WERI-Rb-1 (cell line): ENCODE measurements at regions not wholly inside any gene's neighbourhood (a gene's known extent, or its start where the extent isn't known, plus 50 kb on each side); places are given as distances from the start of the nearest gene placed in this dataset.
"Not testable (repeated sequence)": the region's sequence is repeated elsewhere in the genome, so short reads cannot be mapped to it uniquely, and the experiment has no call there.

Experiments
- DNase-seq: peaks from one replicate; pipeline ENCODE4 v3.0.0-alpha.2; 2020
- H3K27ac ChIP-seq: fragments of 250-450 bp; sonication (Bioruptor Pico); 2 replicates; pipeline ENCODE4 v1.5.1; 2020; ENCODE audit warnings: mild to moderate bottlenecking, moderate library complexity
- H3K27me3 ChIP-seq: fragments of 250-450 bp; sonication (Bioruptor Pico); 2 replicates; pipeline ENCODE4 v1.5.1; 2021; ENCODE audit warnings: mild to moderate bottlenecking, low read depth, moderate library complexity; ENCODE audit not compliant: insufficient read depth, severe bottlenecking
- H3K36me3 ChIP-seq: fragments of 250-450 bp; sonication (Bioruptor Pico); 2 replicates; pipeline ENCODE4 v1.5.1; 2020; ENCODE audit warnings: mild to moderate bottlenecking, moderate library complexity
- H3K4me3 ChIP-seq: 2 replicates; pipeline ENCODE4 v1.5.1; 2011; ENCODE audit warnings: low read depth, mild to moderate bottlenecking, control low read depth, low read length
- H3K9me3 ChIP-seq: fragments of 250-450 bp; sonication (Bioruptor Pico); 2 replicates; pipeline ENCODE4 v1.5.1; 2021; ENCODE audit warnings: mild to moderate bottlenecking, moderate library complexity; ENCODE audit not compliant: severe bottlenecking
- CTCF ChIP-seq: IDR thresholded peaks from 2 replicates; pipeline ENCODE4 v1.5.1; 2011; ENCODE audit warnings: low read depth, mild to moderate bottlenecking, control low read depth, inconsistent platforms, low read length

DNA sequence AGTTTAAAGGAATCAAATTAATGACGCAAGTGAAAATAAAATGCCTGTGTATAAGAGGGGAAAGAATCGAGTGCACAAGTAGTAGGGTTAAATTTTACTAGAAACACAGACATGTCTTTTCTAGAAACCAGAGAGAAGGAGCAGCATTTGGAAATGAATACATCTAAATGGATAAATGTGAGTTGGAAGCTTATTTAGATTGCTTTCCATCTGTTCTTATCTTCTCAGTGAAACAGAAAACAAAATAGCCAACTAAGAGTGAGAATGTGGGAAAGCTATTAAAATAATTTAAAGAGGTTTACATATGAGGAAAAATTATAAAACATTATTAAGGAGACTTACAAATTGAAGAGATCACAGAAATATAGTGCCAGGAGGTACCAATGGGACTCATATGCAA is 1818.9 kb upstream of the FLRT2 start:
- H3K27me3 ChIP-seq: no peaks in the 10 kb centered on the region
- no peak for TF ChIP-seq CTCF
- H3K36me3 ChIP-seq: no peaks in the 10 kb centered on the region
- H3K27ac ChIP-seq: no peak overlapping the region
- no peaks in the 10 kb centered on the region for H3K9me3 ChIP-seq
- no peak for DNase-seq
- H3K4me3 ChIP-seq: no peak overlapping the region

GRCh38 chr14:83712418-83713129 is 1817.4 kb upstream of the FLRT2 start:
- Histone ChIP-seq H3K27me3 (no peaks in the 10 kb centered on the region), H3K9me3 (no peaks in the 10 kb centered on the region), H3K4me3 (no peak overlapping the region), H3K27ac (no peak overlapping the region), H3K36me3 (no peaks in the 10 kb centered on the region)
- no peak for DNase-seq
- TF ChIP-seq CTCF: no peak

DNA sequence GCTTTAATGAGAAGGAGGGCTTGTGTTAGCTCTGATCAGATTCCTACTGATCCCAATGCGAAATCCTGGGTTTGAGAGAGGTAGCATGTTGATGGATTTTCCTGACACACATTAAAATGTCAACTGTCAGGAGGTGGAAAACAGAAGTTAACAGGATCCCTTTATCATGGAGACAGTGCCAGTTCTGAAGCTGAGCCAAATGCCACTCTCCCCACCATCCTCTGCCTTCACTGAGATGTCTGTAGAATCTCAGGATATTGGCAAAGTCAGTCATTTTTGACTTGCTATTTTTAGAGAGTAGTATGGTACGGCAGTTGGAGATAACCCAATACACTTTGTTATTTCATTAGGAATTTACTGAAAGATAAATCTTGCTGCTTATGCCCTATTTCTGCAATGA is 1816.2 kb upstream of the FLRT2 start:
- H3K9me3 ChIP-seq: no peaks in the 10 kb centered on the region
- DNase-seq: no peak
- H3K27ac ChIP-seq: no peak overlapping the region

GRCh38 chr14:83714151-83714550 is 1815.8 kb upstream of the FLRT2 start:
- Histone ChIP-seq H3K27ac (no peak overlapping the region), H3K4me3 (no peak overlapping the region), H3K9me3 (no peaks in the 10 kb centered on the region), H3K36me3 (no peaks in the 10 kb centered on the region), H3K27me3 (no peaks in the 10 kb centered on the region)
- TF ChIP-seq CTCF: no peak
- no peak for DNase-seq

More for the DNA sequence above, 1816.2 kb upstream of the FLRT2 start:
- no peaks in the 10 kb centered on the region for H3K36me3 ChIP-seq
- TF ChIP-seq CTCF: no peak
- no peak overlapping the region for H3K4me3 ChIP-seq
- H3K27me3 ChIP-seq: no peaks in the 10 kb centered on the region

DNA sequence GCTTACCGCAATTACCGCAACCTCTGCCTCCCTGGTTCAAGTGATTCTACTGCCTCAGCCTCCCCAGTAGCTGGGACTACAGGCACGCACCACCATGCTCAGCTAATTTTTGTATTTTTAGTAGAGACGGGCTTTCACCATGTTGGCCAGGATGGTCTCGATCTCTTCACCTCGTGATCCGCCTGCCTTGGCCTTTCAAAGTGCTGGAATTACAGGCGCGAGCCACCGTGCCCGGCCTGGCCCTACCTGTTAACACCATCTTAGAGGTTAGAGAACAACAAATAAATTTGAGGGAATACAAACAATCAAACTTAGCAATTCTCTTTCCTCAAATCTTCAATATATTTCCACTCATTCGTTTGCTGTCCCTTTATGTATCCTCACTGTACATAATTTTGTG is 1810.5 kb upstream of the FLRT2 start:
- H3K27ac ChIP-seq, H3K4me3 ChIP-seq, DNase-seq, H3K9me3 ChIP-seq, H3K27me3 ChIP-seq, H3K36me3 ChIP-seq: not testable (repeated sequence)

- Histone ChIP-seq H3K36me3 (no peaks in the 10 kb centered on the region), H3K27ac (no peak overlapping the region), H3K9me3 (no peaks in the 10 kb centered on the region), H3K4me3 (no peak overlapping the region), H3K27me3 (no peaks in the 10 kb centered on the region)
- TF ChIP-seq CTCF: no peak
- no peak for DNase-seq
Observed at GRCh38 chr14:83733670-83734069, 1796.3 kb upstream of the FLRT2 start.
